Umbilical cord (tissue), 1 donor: ENCODE measurements at regions not wholly inside any gene's neighbourhood (a gene's known extent, or its start where the extent isn't known, plus 50 kb on each side); places are given as distances from the start of the nearest gene placed in this dataset.

Source experiments
- DNase-seq: peaks from one replicate; pipeline ENCODE4 v3.0.0-alpha.2; 2015; ENCODE audit warnings: low spot score

DNA sequence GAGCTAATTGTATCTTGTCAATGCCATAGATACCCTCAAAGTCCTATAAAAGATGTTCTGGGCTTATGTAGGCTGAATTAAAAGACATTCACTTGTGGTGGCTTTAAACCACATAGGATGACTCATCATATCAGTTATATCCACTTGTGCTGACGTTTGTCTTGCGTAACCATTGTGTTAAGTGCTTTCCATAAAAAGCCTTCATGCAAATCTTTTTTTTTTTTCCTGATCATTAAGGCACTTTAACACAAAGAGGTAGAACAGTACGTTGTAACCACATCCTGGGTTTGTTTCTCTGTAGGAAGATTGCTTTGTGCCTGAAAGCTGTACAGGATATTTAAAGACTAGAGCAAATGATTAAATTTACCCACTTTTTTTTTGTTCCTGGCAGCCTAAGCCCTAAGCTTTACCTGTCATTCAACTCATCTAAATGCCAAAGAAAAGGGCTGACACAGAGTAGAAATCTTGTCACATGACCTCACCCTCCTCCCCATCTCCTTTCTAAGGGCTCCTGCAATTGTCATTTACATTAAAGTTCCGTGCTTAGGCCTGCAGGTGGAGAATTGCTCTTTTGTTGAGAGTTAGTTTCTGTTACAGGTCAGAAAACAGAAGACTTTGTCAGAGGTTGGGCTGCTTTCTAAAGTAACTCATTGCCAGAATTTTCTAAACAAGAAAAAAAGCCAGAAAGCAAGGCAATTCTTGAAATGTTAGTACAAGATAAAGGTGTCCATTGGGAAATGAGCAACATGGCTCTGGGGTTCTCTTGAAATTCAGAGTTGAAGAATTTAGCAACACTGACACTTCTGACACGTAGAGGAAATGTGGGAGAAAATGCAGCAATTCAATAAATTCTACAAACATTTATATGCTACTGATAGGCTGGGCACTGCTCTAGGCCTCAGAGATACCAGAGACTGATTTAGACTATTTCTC is 555.6 kb downstream of the PPARGC1A start:
- DNase-seq: no peak

DNA sequence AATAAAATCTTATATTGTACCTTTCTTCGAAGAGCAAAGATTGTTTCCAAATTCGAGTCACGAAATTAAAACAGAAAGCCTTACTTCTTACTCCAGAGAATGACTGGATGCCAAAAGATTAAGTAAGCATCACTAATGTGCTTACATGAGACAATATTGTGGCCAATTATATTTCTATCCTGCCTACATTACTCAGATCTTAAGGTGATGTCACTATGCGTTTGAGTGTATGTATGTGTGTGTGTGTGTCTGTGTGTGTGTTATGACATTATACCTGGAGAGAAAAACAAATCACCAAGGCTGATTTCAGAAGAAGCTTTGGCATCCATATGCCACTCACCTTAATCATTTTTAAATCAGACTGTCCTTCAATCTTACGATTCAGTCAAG is 556.3 kb downstream of the PPARGC1A start:
- no peak for DNase-seq

DNA sequence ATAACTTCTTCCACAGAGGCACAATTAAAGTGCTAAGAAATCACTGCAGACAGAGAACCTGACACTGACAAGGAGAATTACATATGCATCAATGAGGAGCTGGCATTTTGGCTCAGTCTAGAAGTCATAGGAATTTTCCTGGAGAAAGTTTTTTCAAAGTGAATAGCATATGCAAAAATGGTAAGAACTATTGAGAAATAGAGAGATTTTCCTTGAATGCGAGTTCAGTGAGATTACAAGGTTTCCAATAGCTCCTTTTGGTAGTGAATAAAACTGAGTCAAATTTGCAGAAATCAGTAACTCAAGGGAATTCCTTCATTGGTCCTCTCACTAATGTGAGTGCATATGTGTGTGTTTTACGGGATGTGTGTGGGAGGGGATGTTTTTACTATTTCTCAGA is 557.5 kb downstream of the PPARGC1A start:
- DNase-seq: no peak

DNA sequence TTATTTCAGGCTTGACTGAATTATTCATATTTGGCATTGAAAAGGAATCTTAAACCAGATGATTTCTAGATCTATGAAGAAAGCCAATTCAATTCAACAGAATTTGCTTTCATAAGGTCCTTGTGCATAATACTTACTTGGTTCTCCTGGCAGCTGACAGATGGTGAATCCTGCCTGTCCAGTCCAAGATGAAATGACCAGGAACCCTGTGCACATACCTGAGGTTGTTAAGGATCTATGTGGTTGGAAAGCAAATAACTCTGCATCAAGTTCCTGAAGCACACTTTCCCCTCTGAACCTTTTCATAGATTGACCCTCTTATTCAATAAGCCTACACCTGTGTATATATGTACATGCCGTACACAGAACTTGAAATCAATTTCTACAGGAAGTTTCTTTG is 562.7 kb downstream of the PPARGC1A start:
- no peak for DNase-seq

DNA sequence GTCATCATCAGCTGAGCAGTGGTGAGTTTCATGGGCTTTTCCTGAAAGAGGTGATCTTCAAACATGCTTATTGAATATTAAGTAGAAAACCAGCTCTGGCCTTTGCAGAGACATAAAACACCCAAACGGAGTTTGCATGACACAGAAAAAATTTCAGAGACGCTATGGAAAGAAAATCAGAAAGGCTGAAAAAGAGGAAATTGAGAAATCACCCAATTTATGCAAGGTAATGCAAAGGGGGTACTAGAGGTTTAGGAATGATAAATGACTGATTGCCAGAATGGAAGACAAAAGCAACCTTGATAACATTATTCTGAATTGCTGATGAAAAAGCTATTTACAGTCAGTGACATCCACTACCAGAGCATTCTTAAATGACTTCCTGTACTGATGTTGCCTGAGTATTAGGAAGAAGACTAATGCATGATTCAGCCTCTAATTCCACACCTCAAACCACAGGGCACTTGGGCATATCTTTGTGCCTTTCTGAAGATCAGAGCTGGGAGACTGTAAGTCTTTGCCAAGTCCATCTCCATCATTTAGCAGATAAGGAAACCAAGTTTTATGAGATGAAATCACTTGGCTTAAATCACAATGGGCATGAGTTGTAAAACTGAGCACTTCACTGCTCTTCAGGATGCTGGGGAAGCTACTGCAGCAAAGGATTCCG is 565.7 kb downstream of the PPARGC1A start:
- DNase-seq: no peak

DNA sequence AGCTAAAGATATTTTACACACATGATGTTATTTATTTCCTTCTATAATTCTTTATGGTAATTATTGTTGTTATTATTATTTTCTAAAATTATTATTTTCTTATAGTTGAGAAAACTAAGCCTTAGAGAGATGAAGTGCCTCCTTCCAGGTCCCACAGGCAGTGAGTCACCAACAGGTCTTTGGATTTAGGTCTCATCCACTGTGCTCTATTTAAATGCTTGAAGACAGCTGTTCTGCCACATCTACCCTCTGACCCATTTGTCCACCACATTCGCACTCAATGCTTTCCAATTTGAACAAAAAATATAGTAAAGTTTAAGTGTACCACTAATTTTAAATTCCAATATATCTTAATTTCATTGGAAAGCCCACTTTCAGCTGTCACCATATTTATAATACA is 566.4 kb downstream of the PPARGC1A start:
- no peak for DNase-seq

DNA sequence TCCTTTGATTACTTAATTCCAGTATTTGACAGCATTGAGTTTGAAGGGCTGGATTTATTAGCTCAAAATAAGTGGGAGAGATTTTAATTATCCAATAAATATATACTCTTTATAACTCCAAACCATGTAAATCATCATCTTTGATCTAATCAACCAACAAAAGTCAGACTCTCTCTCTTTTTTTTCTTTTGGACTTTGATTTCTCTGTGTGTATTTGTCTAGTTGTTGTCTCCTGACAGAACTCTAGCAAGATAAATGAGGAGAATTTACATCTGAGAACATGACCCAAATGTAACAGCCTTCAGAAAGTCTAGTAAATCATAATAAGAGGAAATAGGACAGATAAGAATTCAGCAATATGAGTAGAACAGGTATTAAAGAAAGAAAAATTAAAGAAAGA is 567.1 kb downstream of the PPARGC1A start:
- no peak for DNase-seq

DNA sequence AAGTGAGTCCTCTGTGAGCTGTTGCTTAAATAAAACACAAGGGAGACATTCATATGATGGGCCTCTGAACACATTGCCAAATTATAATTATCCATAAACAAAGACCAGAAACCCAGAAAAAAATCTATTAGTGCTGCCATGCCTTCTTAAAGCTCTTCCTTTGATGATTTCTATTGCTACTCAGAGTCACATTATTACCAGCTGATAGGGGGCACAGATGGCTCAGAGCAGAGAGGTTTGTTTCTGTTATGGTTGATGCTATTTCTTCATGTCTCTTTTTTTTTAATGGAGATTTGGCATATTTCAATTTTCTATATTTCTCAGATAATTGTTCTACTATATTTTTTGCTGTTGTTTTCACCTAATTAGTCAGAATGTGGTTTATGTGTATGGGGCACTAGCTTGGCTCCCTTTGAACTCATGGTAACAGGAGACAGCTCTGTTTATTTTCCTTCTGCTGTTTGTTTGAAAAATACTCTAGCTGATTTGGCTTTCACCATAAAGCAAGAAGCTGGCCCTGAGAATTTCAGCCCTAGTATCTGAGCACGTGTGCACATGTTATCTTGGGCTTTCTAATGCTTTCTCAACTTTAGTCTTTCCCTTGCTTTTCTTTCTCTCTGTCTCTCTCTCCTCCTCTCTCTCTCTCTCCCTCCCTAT is 568.8 kb downstream of the PPARGC1A start:
- no peak for DNase-seq

DNA sequence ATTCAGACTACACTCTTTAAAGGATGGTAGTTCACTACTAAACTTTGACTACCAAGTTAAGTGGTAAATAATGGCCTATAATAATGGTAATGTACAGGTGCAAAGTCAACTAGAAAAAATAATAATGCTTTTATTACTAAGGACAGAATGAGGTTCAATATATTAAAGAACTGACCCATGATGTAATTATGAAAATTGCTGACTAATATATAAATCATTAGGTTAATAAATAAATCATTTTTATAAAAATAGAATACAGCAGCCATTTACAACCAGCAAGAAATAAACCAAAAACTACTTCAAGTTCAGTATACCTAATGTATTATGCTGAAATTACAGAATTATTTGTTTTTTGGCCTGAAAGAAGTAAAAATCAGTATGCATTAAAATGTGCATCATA is 577.2 kb downstream of the PPARGC1A start:
- DNase-seq: no peak

DNA sequence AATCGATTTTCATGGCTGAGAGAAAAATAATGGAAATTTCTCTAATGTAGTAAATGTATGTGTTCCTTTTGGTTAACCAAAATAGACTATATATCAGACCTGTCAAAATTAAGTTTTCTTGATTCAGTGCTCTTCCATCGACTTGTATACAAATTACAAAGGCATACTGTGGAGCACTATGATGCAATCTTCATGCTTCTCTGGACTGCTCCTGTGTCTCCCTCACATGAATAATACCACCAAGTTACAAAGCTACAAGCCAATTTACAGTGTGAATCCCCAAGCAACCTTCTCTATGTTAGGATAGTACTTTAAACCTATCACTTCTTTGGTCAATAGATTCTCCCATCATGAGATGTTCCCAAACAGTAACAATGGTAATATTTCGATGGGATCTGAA is 577.9 kb downstream of the PPARGC1A start:
- no peak for DNase-seq

DNA sequence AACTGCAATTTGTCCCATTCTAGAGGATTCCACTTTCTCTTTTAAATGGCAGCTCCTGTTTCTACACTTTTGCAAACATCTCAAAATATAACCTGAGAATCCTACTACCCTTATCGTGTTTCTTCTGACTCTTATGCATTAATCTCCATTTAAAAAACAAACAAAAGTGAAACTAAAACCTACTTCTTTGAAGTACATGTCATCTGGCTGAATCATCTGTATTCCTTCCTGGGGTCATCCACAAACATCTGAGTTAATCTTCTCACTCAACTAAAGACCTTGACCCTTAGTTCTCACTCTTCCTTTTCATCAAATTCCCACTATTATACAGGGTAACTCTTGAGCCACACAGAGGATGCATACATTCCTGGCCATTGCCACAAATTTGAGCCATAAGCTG is 584.8 kb downstream of the PPARGC1A start:
- no peak for DNase-seq

DNA sequence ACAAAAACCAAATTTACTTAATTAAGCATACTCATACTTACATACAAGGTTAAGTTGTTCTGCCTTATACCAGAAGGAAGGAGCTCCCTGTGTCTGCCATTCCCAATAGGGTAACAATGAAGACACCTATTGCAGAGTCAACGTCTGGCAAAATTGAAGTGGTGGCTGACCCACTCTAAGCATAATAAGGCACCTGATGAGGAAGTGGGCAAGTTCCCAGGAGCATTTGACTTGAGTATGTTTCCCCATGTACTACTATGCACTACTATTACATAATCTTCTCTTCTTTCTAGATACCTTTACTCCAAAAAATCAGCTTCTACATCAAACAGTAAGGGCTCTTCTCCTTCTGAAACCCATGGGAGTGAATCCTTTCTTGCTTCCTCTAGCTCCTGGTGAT is 591.5 kb downstream of the PPARGC1A start:
- DNase-seq: no peak

DNA sequence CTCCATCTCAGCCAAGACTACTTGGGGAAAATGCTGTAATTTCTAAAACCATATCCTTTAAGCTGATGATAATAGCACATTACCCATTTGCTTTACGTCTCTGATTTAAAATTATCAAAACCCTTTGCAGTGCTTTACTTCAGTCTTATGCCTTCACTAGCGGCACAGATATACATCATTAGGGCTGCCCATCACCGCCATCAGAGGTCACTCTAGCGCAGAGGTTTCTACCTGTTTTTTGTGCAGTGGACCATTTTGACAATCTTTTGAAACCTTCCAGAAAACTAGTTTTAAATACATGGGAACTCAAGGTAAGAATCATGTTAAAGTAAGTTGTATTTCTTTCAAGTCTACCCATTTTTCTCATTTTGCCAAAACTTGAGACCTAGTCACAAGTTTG is 592.5 kb downstream of the PPARGC1A start:
- no peak for DNase-seq

DNA sequence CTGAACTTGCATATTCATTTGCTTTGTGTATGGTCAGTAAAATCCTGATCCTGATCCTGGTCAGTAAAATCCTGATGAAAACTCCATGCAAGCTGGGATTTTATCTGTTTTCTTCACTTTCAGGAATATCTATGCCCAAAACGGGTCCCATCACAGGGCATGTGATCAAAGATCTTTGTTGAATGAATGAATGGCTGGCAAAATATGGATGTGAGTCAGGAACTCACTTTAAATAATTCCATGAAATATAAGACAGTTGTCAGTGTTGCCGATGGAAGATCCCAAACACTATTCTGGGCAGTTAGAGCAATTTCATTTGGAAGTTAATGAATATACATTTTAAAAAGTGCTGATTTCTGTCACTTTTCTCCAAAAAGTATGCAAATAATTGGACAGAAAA is 598.4 kb downstream of the GBA3 start:
- DNase-seq: no peak

DNA sequence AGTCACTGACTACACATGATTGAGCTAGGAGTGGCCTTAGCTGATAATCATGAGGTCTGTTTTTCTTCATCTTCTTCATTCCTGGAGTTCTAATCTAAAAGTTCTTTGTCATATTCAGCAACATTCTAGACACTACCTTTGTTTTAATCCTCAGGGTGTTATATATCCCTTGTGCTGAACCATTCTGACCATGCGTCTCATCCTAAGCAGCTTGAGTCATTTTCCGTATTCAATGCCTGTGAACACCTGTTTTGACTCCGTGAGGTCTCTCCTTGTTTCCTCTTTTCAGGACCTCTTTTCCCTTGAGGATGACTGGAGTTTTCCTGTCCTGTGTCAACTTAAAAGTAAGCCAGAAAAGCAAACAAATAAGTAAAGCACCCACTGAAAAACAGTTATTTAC is 597.9 kb downstream of the GBA3 start:
- no peak for DNase-seq

DNA sequence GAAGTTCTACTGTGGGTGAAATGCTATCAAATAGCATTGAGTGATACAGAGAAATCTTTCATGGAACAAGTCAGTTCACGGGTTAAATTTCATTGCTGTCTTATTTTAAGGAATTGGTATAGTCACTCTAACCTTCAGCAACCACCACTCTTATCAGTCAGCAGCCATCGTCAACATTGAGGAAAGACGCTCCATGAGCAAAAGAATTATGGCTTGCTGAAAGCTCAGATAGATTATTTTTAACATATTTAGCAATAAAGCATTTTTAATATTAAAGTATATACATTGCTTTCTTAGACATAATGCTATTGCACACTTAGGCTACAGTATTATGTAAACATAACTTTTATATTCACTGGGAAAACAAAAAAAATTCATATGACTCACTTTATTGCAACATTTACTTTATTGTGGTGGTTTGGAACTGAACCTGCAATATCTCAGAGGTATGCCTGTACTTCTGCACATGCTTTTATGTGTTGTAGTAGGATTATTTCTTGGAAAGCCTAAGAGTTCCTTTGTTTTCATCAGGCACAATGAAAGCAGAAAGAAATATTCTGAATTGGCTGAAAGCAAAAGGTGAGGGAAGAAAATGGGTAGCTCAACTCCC is 586.7 kb downstream of the GBA3 start:
- DNase-seq: no peak

DNA sequence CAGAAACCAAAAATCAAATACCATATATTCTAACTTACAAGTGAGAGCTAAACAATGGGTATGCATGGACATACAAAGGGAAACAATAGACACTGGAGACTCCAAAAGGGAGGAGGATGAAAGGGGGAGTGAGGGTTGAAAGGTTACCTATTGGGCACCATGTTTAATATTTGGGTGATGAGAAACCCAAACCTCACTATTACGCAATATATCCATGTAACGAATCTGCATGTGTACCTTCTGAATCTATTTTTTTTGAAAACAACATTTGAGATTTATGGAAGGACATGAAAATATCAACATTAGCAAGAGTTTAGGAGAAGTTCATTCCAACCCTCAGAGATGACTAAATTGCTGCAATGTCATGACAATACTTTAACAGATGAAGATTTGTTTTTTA is 586.1 kb downstream of the GBA3 start:
- no peak for DNase-seq

DNA sequence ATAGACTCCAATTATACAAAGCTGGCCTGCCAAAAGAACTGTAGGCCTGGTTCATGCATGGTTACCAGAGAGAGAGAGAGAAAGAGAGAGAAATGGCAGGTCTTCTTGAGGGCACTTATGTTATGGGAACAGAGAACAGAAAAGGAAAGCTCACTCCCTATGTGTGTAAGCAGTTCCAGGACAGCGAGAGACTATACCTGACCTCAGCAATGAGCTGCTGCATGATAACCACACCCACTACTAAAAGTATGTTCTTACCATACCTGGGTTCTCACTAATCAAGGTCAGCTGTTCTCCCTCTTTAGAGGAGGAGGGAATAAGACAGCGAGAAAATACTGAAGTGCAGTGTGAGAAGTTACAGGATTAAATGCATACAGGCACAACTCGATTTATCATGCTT is 583.3 kb downstream of the GBA3 start:
- DNase-seq: no peak

DNA sequence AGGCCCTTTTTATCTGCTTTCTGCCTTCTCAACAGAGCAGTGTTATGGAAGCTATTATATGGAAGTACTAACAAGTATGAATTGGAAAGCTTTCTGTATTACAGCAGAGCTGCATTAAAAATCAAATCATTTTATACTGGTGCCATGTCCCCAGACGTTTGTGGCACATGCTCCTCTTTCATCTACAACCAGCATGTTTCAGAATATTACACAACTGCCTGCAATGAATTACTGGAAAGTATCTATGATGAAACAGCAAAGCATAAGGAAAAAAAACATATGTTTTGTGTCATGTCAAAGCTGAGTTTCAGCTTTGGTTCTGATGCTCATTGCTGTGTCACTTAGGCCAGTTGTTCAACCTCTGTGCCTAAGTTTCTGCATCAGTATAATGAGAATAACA is 576.8 kb downstream of the GBA3 start:
- peak; percentile 1 for DNase-seq

DNA sequence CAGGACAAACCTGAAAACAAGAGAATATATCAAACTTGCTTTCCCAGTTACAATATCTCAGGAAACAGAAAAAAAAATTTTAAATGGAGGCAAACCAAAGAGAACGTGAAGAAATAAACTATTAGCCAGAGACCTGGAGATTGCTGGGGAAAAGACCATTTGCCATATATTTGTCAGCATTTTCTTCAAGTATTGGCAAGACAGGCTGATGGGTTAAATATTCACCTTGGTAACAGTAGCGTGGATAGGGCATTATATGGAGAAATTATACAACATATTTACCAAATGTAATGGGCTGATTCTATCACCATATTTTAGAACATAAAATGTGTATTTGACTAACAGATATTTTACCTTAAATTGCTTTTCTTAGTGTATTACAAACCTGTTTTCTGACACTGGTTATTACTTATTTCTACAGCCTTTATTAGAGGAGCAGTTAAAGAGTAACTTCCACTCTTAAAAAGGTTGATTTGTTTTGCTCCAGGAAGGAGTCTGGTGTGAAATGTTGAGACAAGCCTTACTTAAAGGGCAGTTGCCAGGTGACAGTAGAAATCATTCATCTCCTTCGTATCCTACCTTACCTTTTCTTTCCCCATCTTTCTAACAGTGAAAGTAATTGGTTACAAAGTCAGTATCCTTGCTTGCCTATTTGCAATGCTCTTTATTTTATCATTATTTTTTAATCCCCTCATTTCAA is 575.5 kb downstream of the GBA3 start:
- DNase-seq: no peak

DNA sequence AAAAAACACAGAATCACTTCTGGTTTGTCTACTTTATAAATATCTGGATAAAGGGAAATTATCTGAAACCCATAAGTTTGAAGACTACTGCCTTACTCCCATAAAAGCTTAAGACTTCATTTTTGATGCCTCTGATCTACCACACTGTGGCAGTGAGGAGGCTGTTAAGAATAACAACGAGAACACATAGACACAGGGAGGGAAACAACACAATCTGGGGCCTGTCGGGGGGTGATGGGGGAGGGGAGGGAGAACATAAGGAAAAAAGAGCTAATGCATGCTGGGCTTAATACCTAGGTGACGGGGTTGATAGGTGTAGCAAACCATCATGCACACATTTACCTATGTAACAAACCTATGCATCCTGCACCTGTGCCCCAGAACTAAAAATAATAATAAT is 573.7 kb downstream of the GBA3 start:
- DNase-seq: no peak

DNA sequence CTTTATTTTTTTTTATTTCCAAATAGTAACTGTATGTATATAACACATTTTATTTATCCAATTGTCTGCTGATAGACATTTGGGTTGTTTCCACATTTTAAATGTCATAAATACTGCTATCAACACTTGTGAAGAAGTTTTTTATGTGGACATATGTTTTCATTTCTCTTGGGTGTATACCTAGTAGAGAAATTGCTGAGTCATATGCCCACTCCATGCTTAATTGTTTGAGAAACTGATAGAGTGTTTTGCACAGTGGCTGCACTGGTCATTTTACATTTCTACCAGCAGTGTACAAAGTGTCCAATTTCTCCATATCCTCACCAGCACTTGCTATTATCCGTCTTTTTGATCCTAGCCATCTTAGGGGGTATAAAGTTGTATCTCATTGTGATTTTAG is 567.8 kb downstream of the GBA3 start:
- no peak for DNase-seq
